GM23338 (cell line): ENCODE measurements at regions not wholly inside any gene's neighbourhood (a gene's known extent, or its start where the extent isn't known, plus 50 kb on each side); places are given as distances from the start of the nearest gene placed in this dataset.

Experiments
- ATAC-seq: fragments of 200-7000 bp; cut with Tn5 transposase; 3 replicates; pipeline ENCODE4 v1.9.1; 2020
- DNase-seq: peaks from one replicate; pipeline ENCODE4 v3.0.0-alpha.2; 2015; ENCODE audit warnings: low spot score
- H2AFZ ChIP-seq: fragments of 200-600 bp; sonication (generic); 2 replicates; pipeline ENCODE4 v1.8.0; 2016; ENCODE audit warnings: antibody characterized with exemption, mild to moderate bottlenecking, moderate library complexity
- H3F3A ChIP-seq: fragments of 200-600 bp; sonication (generic); replicated peaks from 2 replicates; pipeline ENCODE4 v1.8.0; 2017; ENCODE audit warnings: antibody characterized with exemption, mixed run types, low read depth
- H3K27ac ChIP-seq: fragments of 200-600 bp; sonication (generic); 2 replicates; pipeline ENCODE4 v1.6.1; 2016; ENCODE audit warnings: low read depth
- H3K27me3 ChIP-seq: fragments of 200-600 bp; sonication (generic); 2 replicates; pipeline ENCODE4 v1.8.0; 2016; ENCODE audit warnings: mild to moderate bottlenecking, mixed run types, moderate library complexity; ENCODE audit not compliant: insufficient read depth
- H3K36me3 ChIP-seq: fragments of 200-600 bp; sonication (generic); 2 replicates; pipeline ENCODE4 v1.8.0; 2016; ENCODE audit warnings: mild to moderate bottlenecking; ENCODE audit not compliant: insufficient read depth
- H3K4me1 ChIP-seq: fragments of 200-600 bp; sonication (generic); 2 replicates; pipeline ENCODE4 v1.8.0; 2016; ENCODE audit warnings: mild to moderate bottlenecking, moderate library complexity; ENCODE audit not compliant: insufficient read depth
- H3K4me2 ChIP-seq: fragments of 200-600 bp; sonication (generic); 2 replicates; pipeline ENCODE4 v1.7.1; 2017; ENCODE audit warnings: mixed run types
- H3K4me3 ChIP-seq: fragments of 200-600 bp; sonication (generic); 2 replicates; pipeline ENCODE4 v1.6.1; 2016; ENCODE audit warnings: mixed run types
- H3K79me2 ChIP-seq: fragments of 200-600 bp; sonication (generic); replicated peaks from 2 replicates; pipeline ENCODE4 v1.8.0; 2017; ENCODE audit warnings: mild to moderate bottlenecking; ENCODE audit not compliant: insufficient read depth
- H3K9me2 ChIP-seq: fragments of 200-600 bp; sonication (generic); 2 replicates; pipeline ENCODE4 v1.8.0; 2017; ENCODE audit not compliant: insufficient read depth
- H4K20me1 ChIP-seq: fragments of 200-600 bp; sonication (generic); replicated peaks from 2 replicates; pipeline ENCODE4 v1.8.0; 2017; ENCODE audit warnings: mild to moderate bottlenecking; ENCODE audit not compliant: insufficient read depth
- H3K27ac Mint-ChIP-seq: 2 replicates; pipeline ENCODE4 v1.8.0; 2020; ENCODE audit warnings: inconsistent platforms, mild to moderate bottlenecking, moderate library complexity, mixed read lengths
- H3K27me3 Mint-ChIP-seq: 3 replicates; pipeline ENCODE4 v1.8.0; 2022; ENCODE audit warnings: low read depth, mild to moderate bottlenecking, moderate library complexity, mixed read lengths, inconsistent platforms; ENCODE audit not compliant: insufficient read depth, poor library complexity
- H3K36me3 Mint-ChIP-seq: 3 replicates; pipeline ENCODE4 v1.8.0; 2021; ENCODE audit warnings: low read depth, mild to moderate bottlenecking, inconsistent platforms, moderate library complexity, mixed read lengths
- H3K4me1 Mint-ChIP-seq: 3 replicates; pipeline ENCODE4 v1.8.0; 2020; ENCODE audit warnings: mild to moderate bottlenecking, inconsistent platforms, mixed read lengths
- H3K4me3 Mint-ChIP-seq: 3 replicates; pipeline ENCODE4 v1.8.0; 2021; ENCODE audit warnings: moderate library complexity, mild to moderate bottlenecking, inconsistent platforms, mixed read lengths
- H3K9me3 Mint-ChIP-seq: 3 replicates; pipeline ENCODE4 v1.8.0; 2020; ENCODE audit warnings: moderate library complexity, mild to moderate bottlenecking, inconsistent platforms, mixed read lengths
- CREB1 ChIP-seq: fragments of 250-450 bp; sonication (Bioruptor Pico); IDR thresholded peaks from 2 replicates; pipeline ENCODE4 v1.5.0; 2020; ENCODE audit warnings: low read depth, mild to moderate bottlenecking, moderate library complexity
- CTCF ChIP-seq, 2 experiments: fragments of 200-600 bp in 1 of 2; sonication (generic) in 1 of 2; conservative IDR thresholded peaks; 2 replicates each; pipeline versions ENCODE4 v1.5.1 to v1.6.1; 2016 to 2017; ENCODE audit warnings: antibody characterized with exemption in 2 of 2, low read depth in 2 of 2, mild to moderate bottlenecking in 2 of 2, moderate library complexity in 1 of 2
- ETS1 ChIP-seq: IDR thresholded peaks from 2 replicates; pipeline ENCODE4 v1.6.1; 2016; ENCODE audit warnings: antibody characterized with exemption
- EZH2 ChIP-seq: fragments of 200-600 bp; sonication (generic); IDR thresholded peaks from one replicate; pipeline ENCODE4 v1.8.0; 2017; ENCODE audit warnings: antibody characterized with exemption, mild to moderate bottlenecking, low read depth; ENCODE audit not compliant: unreplicated experiment
- EZH2phosphoT487 ChIP-seq: fragments of 200-600 bp; sonication (generic); IDR thresholded peaks from one replicate; pipeline ENCODE4 v1.8.1; 2018; ENCODE audit warnings: antibody characterized with exemption; ENCODE audit not compliant: unreplicated experiment
- JUNB ChIP-seq: IDR thresholded peaks from one replicate; pipeline ENCODE4 v1.6.1; 2016; ENCODE audit warnings: antibody characterized with exemption; ENCODE audit not compliant: unreplicated experiment
- NANOG ChIP-seq: IDR thresholded peaks from 2 replicates; pipeline ENCODE4 v1.6.1; 2016; ENCODE audit warnings: antibody characterized with exemption, borderline replicate concordance
- REST ChIP-seq: IDR thresholded peaks from one replicate; pipeline ENCODE4 v1.6.1; 2018; ENCODE audit warnings: antibody characterized with exemption; ENCODE audit not compliant: unreplicated experiment
- STAT1 ChIP-seq: IDR thresholded peaks from one replicate; pipeline ENCODE4 v1.6.1; 2016; ENCODE audit warnings: antibody characterized with exemption; ENCODE audit not compliant: unreplicated experiment
- ZNF331 ChIP-seq: fragments of 250-450 bp; sonication (Bioruptor Pico); IDR thresholded peaks from 2 replicates; pipeline ENCODE4 v1.5.0; 2020; ENCODE audit warnings: low read depth, mild to moderate bottlenecking, moderate library complexity
- ZNF462 ChIP-seq: fragments of 250-450 bp; sonication (Bioruptor Pico); IDR thresholded peaks from 2 replicates; pipeline ENCODE4 v1.5.0; 2020; ENCODE audit warnings: mild to moderate bottlenecking, moderate library complexity

- TF ChIP-seq ZNF462 (CRISPR knock-in tag): no peak
These were observed 184.8 kb downstream of the TMEM38B start (continued) for GRCh38 chr9:105879181-105879580.

- Mint-ChIP-seq H3K27ac (no peak overlapping the region), H3K9me3 (no peaks in the 10 kb centered on the region; the same call in 2 of the 3 replicates), H3K36me3 (no peaks in the 10 kb centered on the region), H3K4me3 (no peak overlapping the region), H3K27me3 (peaks cover 1% of the 10 kb centered on the region), H3K4me1 (no peaks in the 10 kb centered on the region; the same call in 1 of the 3 replicates)
- no peaks in the 10 kb centered on the region for H3K9me2 ChIP-seq
- H3F3A ChIP-seq: no peaks in the 10 kb centered on the region
- H3K36me3 ChIP-seq: no peaks in the 10 kb centered on the region
- H4K20me1 ChIP-seq: no peaks in the 10 kb centered on the region
- ATAC-seq (no peak), DNase-seq (no peak)
- no peak overlapping the region for H2AFZ ChIP-seq
- no peak overlapping the region for H3K27ac ChIP-seq
- H3K4me2 ChIP-seq: no peak overlapping the region
- no peaks in the 10 kb centered on the region for H3K4me1 ChIP-seq
- no peak overlapping the region for H3K4me3 ChIP-seq
- no peaks in the 10 kb centered on the region for H3K79me2 ChIP-seq
- no peaks in the 10 kb centered on the region for H3K27me3 ChIP-seq
- TF ChIP-seq NANOG (no peak), CREB1 (CRISPR knock-in tag) (no peak), JUNB (no peak), ZNF331 (CRISPR knock-in tag) (no peak), CTCF (conservative IDR thresholded peaks at IDR 0.05; ENCODE audit: low read depth in 2 of 2) (no peak), REST (no peak), EZH2 (no peak), STAT1 (no peak), EZH2phosphoT487 (no peak), ETS1 (no peak)
These were observed 186.2 kb downstream of the TMEM38B start for GRCh38 chr9:105880517-105880916.
